Activated naive CD8-positive, alpha-beta T cell treated with anti-CD3 and anti-CD28 coated beads, Interleukin-2, amount 50 U/mL, for 16 hours (primary cell): ENCODE measurements at regions not wholly inside any gene's neighbourhood (a gene's known extent, or its start where the extent isn't known, plus 50 kb on each side); places are given as distances from the start of the nearest gene placed in this dataset.

ENCODE experiments used
- DNase-seq: peaks from one replicate; pipeline ENCODE4 v3.0.0-alpha.2; 2020; ENCODE audit warnings: low read depth, low spot score

DNA sequence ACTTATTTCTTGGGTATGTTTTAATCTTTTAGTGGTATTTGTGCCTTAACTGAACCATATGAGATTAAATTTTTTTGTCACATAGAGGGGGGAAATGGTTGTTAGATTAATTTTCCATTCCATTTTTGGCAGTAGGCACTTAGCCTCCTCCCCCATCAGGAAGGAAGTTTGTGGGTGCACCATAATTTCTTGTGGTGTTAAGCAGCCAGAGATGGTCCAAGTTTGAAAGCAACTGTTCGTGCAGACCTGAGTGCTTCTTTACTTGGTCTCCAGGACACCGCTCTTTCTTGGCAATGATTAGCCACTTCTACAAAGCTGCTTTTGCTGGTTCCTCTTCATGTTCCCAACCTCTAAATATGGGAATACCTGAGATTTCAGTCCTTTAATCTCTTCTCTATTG is 92.7 kb upstream of the RPL34 start:
- DNase-seq, result no peak

DNA sequence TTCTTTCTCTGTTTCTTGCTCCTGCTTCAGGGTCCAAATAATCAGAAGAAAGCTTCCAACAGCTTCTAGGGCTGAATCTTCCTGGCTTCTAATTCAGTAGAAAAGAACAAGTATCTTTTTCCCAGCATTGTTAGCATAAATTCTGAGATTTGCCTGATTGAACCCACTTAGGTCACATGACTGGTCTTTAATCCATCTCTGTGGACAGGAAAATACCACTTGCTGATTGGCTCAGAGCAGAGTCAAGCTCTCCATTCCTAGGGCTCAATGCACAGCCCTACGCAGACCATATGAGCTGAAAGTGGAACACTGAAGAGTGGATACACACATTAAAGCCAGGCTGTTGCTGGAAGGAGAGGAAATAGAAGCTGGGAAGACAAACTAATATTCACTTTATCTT is 99.6 kb upstream of the RPL34 start:
- no peak for DNase-seq

DNA sequence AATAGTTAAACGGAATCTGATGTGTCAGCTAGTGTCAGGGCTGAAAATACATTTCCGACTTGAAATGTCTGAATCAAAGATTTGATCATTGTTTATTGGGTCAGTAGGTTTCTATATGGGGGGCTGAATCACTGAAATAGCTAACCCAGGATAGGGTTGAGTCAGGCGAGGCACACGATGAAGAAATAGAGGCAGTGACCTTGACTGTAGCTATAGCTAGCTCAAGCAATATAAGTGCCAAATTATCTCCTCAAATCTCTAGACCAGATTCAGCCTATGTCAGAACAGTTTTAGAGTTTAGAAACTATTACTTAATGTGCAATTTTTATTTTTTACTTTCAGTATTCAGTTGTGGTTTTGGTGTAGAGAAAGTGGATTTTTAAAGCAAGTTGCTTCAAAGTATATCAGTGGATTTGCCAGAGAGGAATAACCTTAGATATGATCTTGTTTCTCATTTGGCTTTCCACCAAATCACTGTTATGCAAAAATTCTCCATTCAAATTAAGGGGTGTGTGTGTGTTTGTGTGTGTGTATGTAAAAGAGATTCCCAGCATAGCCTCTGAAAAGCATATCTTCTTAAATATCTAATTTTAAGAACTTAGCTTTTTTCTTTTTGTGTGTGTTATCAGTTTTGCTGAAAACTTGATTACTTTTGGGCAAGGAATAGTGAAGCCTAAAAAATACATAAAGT is 100.3 kb upstream of the RPL34 start:
- no peak for DNase-seq

DNA sequence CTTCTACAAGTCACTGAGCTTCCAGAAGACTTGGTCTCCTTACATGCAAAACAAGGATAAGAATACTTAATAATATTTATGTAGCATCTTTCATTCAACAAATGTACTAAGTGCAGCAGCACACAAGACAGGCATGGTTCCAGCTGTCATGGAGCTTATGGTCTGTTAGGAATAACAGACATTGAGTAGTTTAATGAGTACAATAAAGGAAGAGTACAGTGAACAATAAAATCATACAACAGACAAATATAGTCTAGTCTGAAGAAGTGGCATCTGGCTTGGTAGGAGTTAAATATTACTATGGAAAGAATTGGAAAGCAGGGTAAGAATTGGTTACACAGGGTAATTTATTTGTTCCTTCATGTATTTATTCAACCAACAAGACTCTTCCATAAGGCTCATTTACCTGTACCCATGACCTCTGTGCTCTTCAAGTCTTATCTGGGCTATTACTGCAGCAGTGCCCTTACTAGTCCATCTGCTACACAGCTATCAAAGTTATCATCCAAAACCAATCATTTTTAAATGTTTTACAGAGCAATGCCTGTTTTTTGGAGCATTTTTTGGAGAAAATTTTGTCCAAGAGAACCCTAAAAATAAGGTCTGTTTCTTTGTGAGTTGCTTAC is 101.1 kb upstream of the RPL34 start:
- DNase-seq, result no peak

DNA sequence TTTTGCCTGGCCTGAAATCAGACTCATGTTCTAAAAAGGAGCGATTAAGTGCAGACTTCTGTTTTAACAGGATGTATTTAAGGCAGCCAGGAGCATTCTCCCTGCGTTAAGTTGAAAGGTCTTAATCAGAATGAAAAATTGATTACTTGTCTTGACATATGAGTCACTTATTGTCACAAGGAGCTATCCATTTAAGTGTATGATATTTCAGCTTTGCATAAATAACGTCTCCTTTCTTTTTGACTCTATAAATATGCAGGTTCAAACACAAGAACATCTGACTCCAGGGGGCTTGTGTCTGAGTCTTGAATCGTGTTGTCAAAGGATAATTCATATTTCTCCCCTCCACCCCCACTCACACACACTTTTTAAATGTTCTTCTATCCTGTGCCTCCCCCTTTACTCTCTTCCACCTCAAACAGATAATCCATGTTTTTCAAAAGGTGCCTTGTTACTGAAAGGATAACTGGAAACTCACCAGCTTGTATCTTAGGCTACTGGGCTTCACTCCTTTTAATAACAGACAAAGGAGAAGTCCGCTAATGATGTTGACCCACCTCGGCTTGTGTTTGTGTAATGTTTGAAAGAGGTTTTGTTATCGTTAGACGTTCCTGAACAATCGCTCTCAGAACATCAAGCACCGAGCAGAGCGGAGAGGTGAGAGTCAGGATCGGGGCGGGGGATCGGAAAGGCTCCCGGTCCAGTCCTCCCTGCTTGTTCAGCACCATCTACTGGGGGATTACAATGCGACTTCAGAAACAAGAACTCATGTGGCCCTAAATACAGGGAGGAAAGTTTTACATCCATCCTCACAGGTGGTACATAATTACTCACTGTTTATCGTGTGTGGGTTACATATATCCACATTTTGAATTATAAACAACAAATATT is 107.5 kb upstream of the RPL34 start:
- DNase-seq, result no peak

DNA sequence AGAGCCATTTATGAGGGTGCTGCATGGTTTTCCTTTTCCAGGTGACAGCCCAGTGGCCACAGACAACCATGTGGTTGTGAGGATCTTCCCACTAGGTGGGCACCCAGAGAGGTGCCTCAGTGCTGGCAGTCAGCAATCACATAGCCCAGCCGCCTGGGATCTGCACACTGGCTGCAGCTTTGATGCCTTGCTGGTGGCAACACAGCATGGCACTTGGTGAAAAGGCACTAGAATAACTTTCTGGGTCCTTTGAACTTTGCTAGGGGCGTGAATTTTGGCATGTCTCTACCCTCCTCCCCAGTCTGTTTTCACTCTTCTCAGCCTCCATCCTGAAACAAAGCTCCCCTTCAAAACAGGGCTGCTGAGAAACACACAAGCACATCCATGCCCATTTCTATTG is 108.8 kb upstream of the RPL34 start:
- no peak for DNase-seq

DNA sequence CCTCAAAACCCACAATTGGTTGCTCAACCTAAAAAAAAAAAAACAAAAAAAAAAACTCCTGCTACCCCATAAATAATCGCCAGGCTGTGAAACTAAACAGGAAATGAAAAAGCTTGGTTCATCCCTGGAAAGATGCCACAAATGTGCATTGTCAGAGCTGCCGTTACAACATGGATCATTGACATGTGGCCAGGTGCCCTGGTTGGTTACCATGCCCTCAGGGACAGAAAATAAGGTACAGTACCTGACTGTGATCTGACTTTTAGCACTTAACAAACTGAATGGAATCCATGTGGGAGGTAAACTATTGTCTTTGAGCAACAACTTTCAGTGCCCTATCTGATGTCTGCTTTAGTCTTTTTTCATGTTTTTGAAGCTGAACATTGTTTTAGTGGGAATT is 118.0 kb upstream of the RPL34 start:
- no peak for DNase-seq

DNA sequence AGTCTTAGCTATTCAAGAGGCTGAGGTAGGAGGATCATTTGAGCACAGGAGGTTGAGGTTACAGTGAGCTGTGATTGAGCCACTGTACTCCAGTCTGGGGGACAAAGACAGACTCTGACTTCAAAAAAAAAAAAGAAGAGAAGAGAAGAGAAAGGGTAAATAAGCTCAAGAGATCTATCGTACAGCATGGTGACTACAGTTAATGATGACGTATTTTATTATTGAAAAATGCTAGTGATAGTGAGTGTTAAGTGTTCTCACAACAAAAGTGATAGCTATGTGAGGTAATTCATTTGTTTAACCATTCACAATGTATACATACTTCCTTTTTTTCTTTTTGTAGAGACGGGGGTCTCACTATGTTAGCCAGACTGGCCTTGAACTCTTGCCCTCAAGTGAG is 121.5 kb upstream of the RPL34 start:
- no peak for DNase-seq

DNA sequence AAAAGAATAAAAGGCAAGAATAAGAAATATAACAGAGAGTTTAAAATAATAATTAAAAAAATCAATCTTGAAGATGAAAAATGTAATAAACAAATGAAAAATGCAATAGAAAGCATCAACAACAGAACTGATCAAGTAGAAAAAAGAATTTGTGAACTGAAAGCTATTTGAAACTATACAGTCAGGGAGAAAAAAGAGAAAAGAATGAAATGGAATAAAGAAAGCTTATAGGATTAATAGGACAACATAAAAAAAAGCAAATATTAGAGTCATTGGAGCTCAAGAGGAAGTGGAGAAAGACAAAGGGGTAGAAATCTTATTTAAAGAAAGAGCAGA is 126.8 kb upstream of the RPL34 start:
- DNase-seq, result no peak

DNA sequence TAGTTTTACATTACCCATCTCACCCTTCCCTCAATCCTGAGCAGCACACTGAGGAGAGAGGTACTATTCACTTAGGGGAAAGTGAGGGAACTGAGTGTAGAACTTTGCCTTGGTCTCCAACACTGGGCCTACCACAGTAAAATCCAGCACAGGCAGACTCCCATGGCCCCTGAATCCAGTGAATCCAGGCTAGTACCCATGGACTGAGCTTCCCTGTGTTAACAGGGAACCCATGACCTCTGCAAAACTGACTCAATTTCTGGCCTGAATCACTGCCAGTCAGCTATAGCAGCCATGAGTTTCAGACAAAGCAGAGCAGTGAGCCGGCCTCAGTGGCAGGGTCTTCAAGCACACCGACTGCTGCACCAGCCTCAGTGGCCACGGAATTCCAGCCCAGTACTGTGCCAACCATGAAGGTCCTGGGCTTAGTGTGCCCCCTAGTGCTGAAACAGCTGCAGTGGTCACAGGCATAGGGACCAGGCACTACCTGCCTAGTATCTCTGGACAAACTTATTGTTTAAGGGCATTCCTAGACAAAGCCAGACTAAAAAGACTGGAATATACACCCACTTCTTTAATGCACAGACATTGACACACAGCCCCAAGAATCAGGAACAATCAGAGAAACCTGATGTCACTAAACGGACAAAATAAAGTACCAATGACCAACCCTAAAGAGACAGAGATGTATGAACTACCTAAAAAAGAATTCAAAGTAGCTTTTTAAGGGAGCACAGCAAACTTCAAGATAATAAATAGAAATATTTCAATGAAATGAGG is 127.4 kb upstream of the RPL34 start:
- no peak for DNase-seq

DNA sequence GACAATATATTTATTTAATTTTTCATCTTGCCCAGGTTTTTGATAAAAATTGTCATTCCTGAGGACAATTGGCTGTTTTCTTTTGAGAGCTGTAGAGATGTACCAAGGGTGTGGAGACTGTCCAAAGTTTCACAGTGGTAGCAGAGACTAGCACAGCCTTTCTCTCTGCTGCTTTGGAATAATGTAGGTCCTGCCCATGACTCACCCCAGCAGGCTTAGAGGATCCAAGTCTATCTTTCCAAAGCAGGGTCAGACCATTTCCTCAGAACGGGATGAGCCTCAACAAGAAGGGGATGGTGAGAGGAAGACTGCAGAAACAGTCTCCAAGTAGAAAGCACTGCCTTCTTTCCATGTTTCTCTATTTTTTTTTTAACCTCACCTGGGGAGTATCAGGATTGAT is 131.5 kb upstream of the RPL34 start:
- no peak for DNase-seq

DNA sequence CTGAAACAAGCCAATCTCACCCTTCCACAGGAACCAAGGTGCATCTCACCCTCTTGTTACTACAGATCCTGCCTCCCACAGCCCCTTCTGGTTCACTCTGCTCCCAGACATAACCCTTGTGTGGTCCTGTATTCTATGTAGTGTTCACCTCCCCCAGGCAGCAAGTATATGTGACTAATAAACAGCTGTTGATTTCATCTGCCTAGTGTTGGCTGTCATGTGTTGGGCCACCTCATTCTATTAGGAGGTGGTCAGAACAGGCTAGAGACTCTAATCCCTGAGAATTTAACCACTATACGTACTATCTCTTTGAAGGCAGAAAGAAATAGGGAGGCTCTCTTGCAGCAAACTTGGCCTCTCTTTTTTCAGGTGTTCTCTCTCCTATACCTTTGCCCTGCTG is 134.3 kb upstream of the RPL34 start:
- DNase-seq, result no peak

DNA sequence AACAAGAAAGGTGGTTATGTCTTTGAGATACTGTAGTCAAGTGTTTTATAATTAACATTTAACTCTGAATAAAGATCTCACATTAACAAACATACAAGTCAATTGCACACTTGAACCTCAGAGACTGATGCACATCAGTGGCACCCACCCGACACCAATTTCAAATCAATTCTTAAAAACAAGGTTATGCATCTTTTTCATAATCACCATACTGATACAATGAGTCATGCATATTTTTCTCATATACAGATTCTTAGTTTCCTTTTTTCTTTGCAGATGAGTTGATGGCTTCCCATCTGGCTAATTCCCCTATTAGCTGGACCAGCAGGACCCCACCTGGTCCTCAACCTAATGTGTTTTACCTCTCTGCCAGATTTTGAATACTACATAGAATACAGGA is 136.2 kb upstream of the RPL34 start:
- DNase-seq, result no peak

DNA sequence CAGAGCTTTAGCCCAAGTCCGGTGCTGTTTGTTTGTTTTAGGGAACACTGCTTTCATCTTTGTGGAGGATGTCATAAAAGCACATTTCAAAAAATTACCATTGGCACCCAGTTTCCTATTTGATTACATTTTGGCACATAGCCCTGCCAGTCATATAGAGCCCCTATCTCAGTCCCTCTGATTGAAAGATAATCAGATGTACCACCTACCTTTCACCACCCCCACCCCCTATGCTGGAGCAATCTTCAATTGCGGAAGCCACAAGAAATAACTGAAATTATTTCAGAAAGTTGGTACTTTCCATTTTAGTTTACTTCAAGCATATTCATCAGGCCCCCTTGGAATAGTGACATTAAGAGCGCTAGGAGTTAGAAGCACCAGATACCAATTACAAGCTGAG is 136.7 kb upstream of the RPL34 start:
- DNase-seq, result no peak

DNA sequence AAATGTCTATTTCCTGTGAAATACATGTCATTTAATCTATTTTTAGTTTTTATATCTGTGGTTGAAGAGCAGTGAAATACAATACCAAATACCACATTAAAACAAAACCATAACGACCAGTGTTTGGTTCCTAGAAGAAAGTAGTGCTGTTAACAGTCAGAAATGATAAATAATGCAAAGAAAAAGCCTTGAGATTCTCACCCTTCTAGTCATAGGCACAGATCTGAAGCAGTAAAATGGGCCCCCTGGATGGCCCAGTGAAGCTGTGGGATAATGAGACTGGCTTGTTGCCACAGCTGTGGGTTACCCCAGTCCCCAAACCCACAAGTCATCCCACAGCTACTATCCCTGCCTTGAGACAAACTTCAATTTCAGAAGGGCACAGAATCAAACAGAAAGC is 137.3 kb upstream of the RPL34 start:
- DNase-seq, result no peak

DNA sequence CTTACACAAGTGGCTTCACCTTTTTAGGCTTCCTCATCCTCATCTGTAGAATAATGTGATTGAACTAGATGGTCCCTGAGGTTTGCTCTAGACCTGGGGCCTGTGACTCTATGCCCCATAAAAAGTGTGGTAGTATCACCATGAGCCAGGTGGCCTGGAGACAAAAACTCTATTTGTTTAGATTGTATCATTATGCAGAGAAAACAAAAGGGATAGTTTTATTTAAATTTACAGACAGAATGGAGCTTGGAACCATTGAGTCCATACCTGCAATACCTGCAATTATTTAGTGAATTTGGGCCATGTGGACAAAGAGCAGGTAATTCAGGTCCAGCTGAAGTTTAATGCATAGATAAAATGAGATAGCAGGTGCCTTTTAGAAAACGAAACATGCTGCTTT is 139.5 kb upstream of the RPL34 start:
- DNase-seq, result no peak

DNA sequence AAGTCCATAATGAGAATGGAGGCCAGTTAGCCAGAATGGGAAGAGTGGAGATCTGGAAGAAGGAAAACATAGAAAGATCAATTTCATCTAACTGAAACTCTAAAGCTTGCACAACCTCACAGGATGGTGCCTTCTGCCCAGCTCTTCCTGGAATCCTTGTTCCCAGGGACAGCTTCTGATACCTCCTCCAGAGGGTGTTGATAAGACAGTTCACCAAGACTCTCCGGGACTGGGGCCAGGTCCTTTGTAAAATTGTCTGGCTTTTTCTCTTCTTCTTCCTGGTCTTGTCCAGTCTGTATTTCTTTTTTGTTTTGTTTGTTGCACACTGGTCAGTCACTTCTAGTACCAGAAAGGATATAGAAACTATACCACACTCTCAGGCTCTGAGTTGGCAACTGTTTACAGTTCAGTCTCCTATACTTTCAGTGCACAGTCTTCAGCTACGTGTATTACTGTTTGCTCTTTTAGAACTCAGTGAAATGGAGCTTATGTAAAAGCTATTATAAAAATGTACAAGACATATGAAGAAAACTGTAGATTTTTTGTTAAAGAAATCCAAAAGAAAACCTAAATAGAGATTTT is 142.8 kb upstream of the RPL34 start:
- DNase-seq, result no peak

DNA sequence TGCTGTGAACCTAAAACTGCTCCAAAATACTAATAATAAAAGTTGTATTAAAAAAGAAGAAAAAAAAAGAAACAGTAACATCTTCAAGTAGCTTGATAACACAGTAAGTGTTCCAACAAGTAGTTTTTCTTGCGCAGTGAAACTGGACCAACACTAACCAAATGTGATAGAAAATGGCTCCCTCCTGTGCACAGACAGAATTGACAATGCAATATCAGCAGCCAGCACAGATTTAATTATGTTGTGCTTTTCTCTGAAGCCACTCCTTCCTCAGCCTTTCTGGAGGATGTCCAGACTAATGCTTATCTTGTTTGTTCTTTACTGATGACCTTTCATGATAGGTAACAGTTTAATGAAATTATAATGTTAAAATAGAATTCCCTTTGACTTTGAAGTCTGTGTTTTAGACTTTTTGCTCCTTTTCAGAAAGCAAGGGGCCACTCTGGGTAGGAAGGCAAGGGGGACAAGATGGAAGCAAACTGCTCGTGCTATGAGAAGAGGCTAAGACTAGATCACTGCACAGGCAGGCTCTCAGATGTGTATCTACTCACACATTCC is 147.1 kb upstream of the RPL34 start:
- no peak for DNase-seq

DNA sequence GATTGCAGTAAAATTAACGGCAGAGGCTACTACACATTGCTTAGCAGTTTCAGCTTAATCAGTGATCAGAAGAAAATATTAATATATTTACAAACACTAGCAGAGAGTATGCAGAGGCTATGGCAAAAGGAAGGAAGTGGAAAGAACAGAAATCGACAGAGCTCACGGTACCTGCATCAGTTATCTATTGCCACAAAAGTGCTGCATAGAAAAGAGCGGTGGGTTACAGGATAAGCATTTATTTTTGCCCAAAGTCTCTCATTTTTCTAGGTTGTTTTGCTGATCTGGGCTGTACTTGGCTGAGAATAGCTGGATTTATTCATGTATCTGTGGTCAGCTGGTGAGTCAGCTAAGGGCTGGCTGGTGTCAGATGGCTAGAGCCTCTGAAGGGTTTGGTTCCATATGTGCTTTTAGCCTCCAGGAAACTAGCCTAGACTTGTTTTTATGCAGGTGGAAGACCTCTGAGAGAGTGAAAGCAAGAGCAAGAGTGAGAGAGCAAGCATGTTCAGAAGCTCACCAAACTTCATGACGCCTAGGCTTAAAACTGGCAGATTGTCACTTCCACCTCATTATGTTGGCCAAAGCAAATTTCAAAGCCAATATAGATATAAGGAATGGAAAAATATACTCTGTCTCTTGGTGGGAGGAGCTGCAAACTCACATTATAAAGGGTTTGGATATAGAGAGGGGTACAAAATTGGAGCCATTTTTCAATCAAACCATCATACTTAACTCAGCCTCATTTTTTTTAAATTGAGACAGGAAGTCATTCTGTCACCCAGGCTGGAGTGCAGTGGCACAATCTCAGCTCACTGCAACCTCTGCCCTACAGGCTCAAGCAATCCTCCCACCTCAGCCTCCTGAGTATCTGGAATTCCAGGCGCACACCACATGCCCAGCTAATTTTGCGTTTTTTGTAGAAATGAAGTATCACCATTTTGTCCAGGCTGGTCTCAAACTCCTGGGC is 153.2 kb upstream of the RPL34 start:
- DNase-seq, result no peak

DNA sequence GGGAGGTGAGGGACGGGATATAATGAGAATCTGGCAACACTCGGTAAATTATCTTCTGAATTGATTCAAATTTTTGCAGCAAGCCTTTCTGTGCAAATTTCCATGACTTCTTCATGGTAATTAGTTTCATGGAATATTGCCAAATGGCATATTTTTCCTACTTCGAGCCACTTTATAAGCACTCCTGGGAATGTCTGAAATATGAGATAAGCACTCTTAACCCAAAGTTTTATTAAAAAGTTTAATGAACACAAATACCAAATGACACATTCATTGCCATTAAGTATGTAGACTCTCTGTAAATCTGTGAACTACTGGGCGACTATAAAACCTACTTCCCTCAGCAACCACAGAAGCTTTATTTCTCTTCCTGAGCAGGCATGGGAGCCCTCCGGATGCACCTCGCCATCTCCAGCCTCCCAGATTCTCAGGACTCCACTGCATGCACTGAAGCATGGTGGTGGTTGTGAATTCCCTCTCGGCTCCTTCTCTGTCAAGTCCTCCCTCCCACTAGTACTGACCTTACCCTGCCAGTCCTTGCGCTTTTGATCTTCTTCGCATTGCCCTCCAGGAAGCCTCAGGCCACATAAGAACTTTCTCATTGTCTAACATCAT is 154.4 kb upstream of the RPL34 start:
- DNase-seq, result no peak
